Keratinocyte (primary cell): ENCODE measurements at regions not wholly inside any gene's neighbourhood (a gene's known extent, or its start where the extent isn't known, plus 50 kb on each side); places are given as distances from the start of the nearest gene placed in this dataset.

ENCODE experiments used
- DNase-seq: peaks from one replicate; pipeline ENCODE4 v3.0.0-alpha.2; 2011; ENCODE audit warnings: low read depth, missing footprints, low spot score
- FAIRE-seq: peaks from 2 replicates; lab custom pipeline; 2011; peaks lifted over from hg19 to GRCh38; lab: Jason Lieb, UNC
- H2AFZ ChIP-seq: 2 replicates; pipeline ENCODE4 v1.6.0; 2012; ENCODE audit warnings: low read length, control low read depth, inconsistent platforms; ENCODE audit not compliant: control insufficient read depth
- H3K27ac ChIP-seq: 2 replicates; pipeline ENCODE4 v1.5.1; 2011; ENCODE audit warnings: low read length; ENCODE audit not compliant: control insufficient read depth, insufficient read depth
- H3K27me3 ChIP-seq: 3 replicates; pipeline ENCODE4 v1.6.0; 2011; ENCODE audit warnings: low read length; ENCODE audit not compliant: control insufficient read depth, insufficient read depth; ENCODE audit errors: extremely low read depth
- H3K36me3 ChIP-seq, 2 experiments: 2 replicates in 1 of 2; 3 replicates in 1 of 2; pipeline ENCODE4 v1.5.1; 2011; ENCODE audit warnings: low read length in 2 of 2, mild to moderate bottlenecking in 1 of 2; ENCODE audit not compliant: control insufficient read depth in 2 of 2, insufficient read depth in 2 of 2; ENCODE audit errors: extremely low read depth in 1 of 2
- H3K4me1 ChIP-seq: 3 replicates; pipeline ENCODE4 v1.5.1; 2011; ENCODE audit warnings: low read length; ENCODE audit not compliant: control insufficient read depth, insufficient read depth; ENCODE audit errors: extremely low read depth
- H3K4me2 ChIP-seq: 3 replicates; pipeline ENCODE4 v1.6.0; 2011; ENCODE audit warnings: low read depth, low read length; ENCODE audit not compliant: control insufficient read depth, insufficient read depth; ENCODE audit errors: extremely low read depth
- H3K4me3 ChIP-seq, 3 experiments: fragments of 200-600 bp in 1 of 3; sonication (generic) in 1 of 3; 2 replicates in 2 of 3; 3 replicates in 1 of 3; pipeline ENCODE4 v1.5.1; 2011 to 2016; ENCODE audit warnings: low read length in 3 of 3, mild to moderate bottlenecking in 3 of 3, control low read depth in 2 of 3, inconsistent platforms in 1 of 3, low read depth in 1 of 3, mixed read lengths in 1 of 3, mixed run types in 1 of 3, moderate library complexity in 1 of 3; ENCODE audit not compliant: control insufficient read depth in 2 of 3, insufficient read depth in 2 of 3; ENCODE audit errors: extremely low read depth in 1 of 3
- H3K79me2 ChIP-seq: 2 replicates; pipeline ENCODE4 v1.6.0; 2012; ENCODE audit warnings: low read length; ENCODE audit not compliant: control insufficient read depth, insufficient read depth
- H3K9ac ChIP-seq: 3 replicates; pipeline ENCODE4 v1.6.0; 2011; ENCODE audit warnings: low read length; ENCODE audit not compliant: control insufficient read depth, insufficient read depth; ENCODE audit errors: extremely low read depth
- H3K9me1 ChIP-seq: 3 replicates; pipeline ENCODE4 v1.6.0; 2011; ENCODE audit warnings: low read length; ENCODE audit not compliant: control insufficient read depth, insufficient read depth; ENCODE audit errors: extremely low read depth
- H3K9me3 ChIP-seq: 2 replicates; pipeline ENCODE4 v1.5.1; 2012; ENCODE audit warnings: low read depth, low read length; ENCODE audit not compliant: control insufficient read depth
- H4K20me1 ChIP-seq: 3 replicates; pipeline ENCODE4 v1.6.0; 2011; ENCODE audit warnings: low read length; ENCODE audit not compliant: control insufficient read depth, insufficient read depth; ENCODE audit errors: extremely low read depth
- CTCF ChIP-seq, 3 experiments: IDR thresholded peaks in 1 of 3; conservative IDR thresholded peaks in 1 of 3; optimal IDR thresholded peaks in 1 of 3; 2 replicates in 2 of 3; 3 replicates in 1 of 3; pipeline versions ENCODE3 to v1.5.1; 2011; ENCODE audit warnings: low read length in 3 of 3, mild to moderate bottlenecking in 3 of 3, moderate library complexity in 2 of 3, control low read depth in 1 of 3, inconsistent platforms in 1 of 3; ENCODE audit not compliant: insufficient read depth in 2 of 3; ENCODE audit errors: extremely low read depth in 1 of 3
- EZH2 ChIP-seq: IDR thresholded peaks from one replicate; pipeline ENCODE4 v1.6.1; 2012; ENCODE audit warnings: inconsistent platforms, mild to moderate bottlenecking, low read length, moderate library complexity
- dilution Hi-C: fragments of 300-500 bp; cut with MboI; formaldehyde crosslinking; loops from one replicate; pipeline ENCODE4 v1.7.0; 2020; ENCODE audit warnings: low sequenced_read_pairs; ENCODE audit not compliant: extremely low pct_ligation_motif_present

- peaks cover 7% of the 10 kb centered on the region for H3K27me3 ChIP-seq
- no peak overlapping the region for H3K9ac ChIP-seq
- H3K9me1 ChIP-seq: no peaks in the 10 kb centered on the region
- H3K4me2 ChIP-seq: no peak overlapping the region
- FAIRE-seq (no peak), DNase-seq (no peak)
- H2AFZ ChIP-seq: no peak overlapping the region
- H3K36me3 ChIP-seq: no peaks in the 10 kb centered on the region
- H3K27ac ChIP-seq: no peak overlapping the region
- H3K4me3 ChIP-seq: no peak overlapping the region
- no peaks in the 10 kb centered on the region for H4K20me1 ChIP-seq
- H3K4me1 ChIP-seq: no peaks in the 10 kb centered on the region
- no peaks in the 10 kb centered on the region for H3K79me2 ChIP-seq
- no peak for TF ChIP-seq EZH2
- TF ChIP-seq CTCF (optimal IDR thresholded peaks at IDR 0.05 in 1 of 3, IDR thresholded peaks at IDR 0.05 in 1 of 3, conservative IDR thresholded peaks at IDR 0.05 in 1 of 3; ENCODE audit: extremely low read depth in 1 of 3, insufficient read depth in 2 of 3, low read length in 3 of 3): no peak
- no peaks in the 10 kb centered on the region for H3K9me3 ChIP-seq
- dilution Hi-C loops: no loop called here
Observed at GRCh38 chr7:134561-135256, 57.7 kb upstream of the FAM20C start.

GRCh38 chr7:135257-135653 lies 57.1 kb upstream of the FAM20C start:
- no peak for DNase-seq
- H4K20me1 ChIP-seq: no peaks in the 10 kb centered on the region
- peaks cover 7% of the 10 kb centered on the region for H3K27me3 ChIP-seq
- H3K79me2 ChIP-seq: no peaks in the 10 kb centered on the region
- no peak for TF ChIP-seq EZH2
- TF ChIP-seq CTCF (optimal IDR thresholded peaks at IDR 0.05 in 1 of 3, IDR thresholded peaks at IDR 0.05 in 1 of 3, conservative IDR thresholded peaks at IDR 0.05 in 1 of 3; ENCODE audit: extremely low read depth in 1 of 3, insufficient read depth in 2 of 3, low read length in 3 of 3): no peak
- no peaks in the 10 kb centered on the region for H3K9me3 ChIP-seq
- no peaks in the 10 kb centered on the region for H3K36me3 ChIP-seq
- H3K4me3 ChIP-seq: no peak overlapping the region
- no peak overlapping the region for H2AFZ ChIP-seq
- dilution Hi-C loops: no loop called here
- H3K4me2 ChIP-seq: no peak overlapping the region
- no peak overlapping the region for H3K27ac ChIP-seq
- H3K4me1 ChIP-seq: no peaks in the 10 kb centered on the region
- no peak overlapping the region for H3K9ac ChIP-seq
- FAIRE-seq: no peak
- no peaks in the 10 kb centered on the region for H3K9me1 ChIP-seq
